HCEC 1CT (cell line): ENCODE measurements at regions not wholly inside any gene's neighbourhood (a gene's known extent, or its start where the extent isn't known, plus 50 kb on each side); places are given as distances from the start of the nearest gene placed in this dataset.
"Not testable (repeated sequence)": the region's sequence is repeated elsewhere in the genome, so short reads cannot be mapped to it uniquely, and the experiment has no call there.

Experiments
- DNase-seq: peaks from one replicate; pipeline ENCODE4 v3.0.0-alpha.2; 2017

GRCh38 chr7:93830141-93830925 lies 60.2 kb downstream of the TFPI2 start:
- DNase-seq: no peak

- no peak for DNase-seq
These were observed 62.3 kb downstream of the TFPI2 start for GRCh38 chr7:93828260-93828659.

GRCh38 chr7:93823621-93824020 lies 66.9 kb downstream of the TFPI2 start:
- DNase-seq: no peak

- DNase-seq: no peak
These were observed 69.1 kb downstream of the TFPI2 start for GRCh38 chr7:93821463-93821862.

GRCh38 chr7:93819699-93820098 lies 70.9 kb downstream of the TFPI2 start:
- no peak for DNase-seq

- no peak for DNase-seq
These were observed 73.0 kb downstream of the TFPI2 start for GRCh38 chr7:93817526-93817925.

GRCh38 chr7:93817004-93817403 lies 73.5 kb downstream of the TFPI2 start:
- no peak for DNase-seq

GRCh38 chr7:93813514-93813913 lies 77.0 kb downstream of the TFPI2 start:
- no peak for DNase-seq

- no peak for DNase-seq
These were observed 78.5 kb downstream of the TFPI2 start for GRCh38 chr7:93812061-93812460.

GRCh38 chr7:93811198-93811597 lies 79.4 kb downstream of the TFPI2 start:
- no peak for DNase-seq

GRCh38 chr7:93810561-93810960 lies 80.0 kb downstream of the TFPI2 start:
- DNase-seq: no peak

- no peak for DNase-seq
These were observed 85.8 kb downstream of the TFPI2 start for GRCh38 chr7:93804726-93805125.

GRCh38 chr7:93799750-93800357 lies 90.7 kb downstream of the TFPI2 start:
- peak; percentile 7 for DNase-seq

- DNase-seq: not testable (repeated sequence)
These were observed 97.4 kb downstream of the TFPI2 start for GRCh38 chr7:93793084-93793697.

- no peak for DNase-seq
These were observed 111.4 kb downstream of the TFPI2 start for GRCh38 chr7:93779115-93779514.

GRCh38 chr7:93778384-93778783 lies 112.2 kb downstream of the TFPI2 start:
- no peak for DNase-seq

GRCh38 chr7:93773446-93773845 lies 117.1 kb downstream of the TFPI2 start:
- DNase-seq: no peak

- DNase-seq: no peak
These were observed 125.1 kb downstream of the TFPI2 start for GRCh38 chr7:93765475-93765874.

- DNase-seq: no peak
These were observed 131.9 kb downstream of the TFPI2 start for GRCh38 chr7:93758631-93759030.

GRCh38 chr7:93757426-93757825 lies 133.1 kb downstream of the TFPI2 start:
- no peak for DNase-seq

- DNase-seq: no peak
These were observed 133.7 kb downstream of the TFPI2 start for GRCh38 chr7:93756890-93757289.

- no peak for DNase-seq
These were observed 139.1 kb downstream of the TFPI2 start for GRCh38 chr7:93751421-93751820.

GRCh38 chr7:93750986-93751385 lies 139.6 kb downstream of the TFPI2 start:
- DNase-seq: no peak

GRCh38 chr7:93747019-93747418 lies 143.5 kb downstream of the TFPI2 start:
- no peak for DNase-seq
